Neural cell (in vitro differentiated cells): ENCODE measurements at regions not wholly inside any gene's neighbourhood (a gene's known extent, or its start where the extent isn't known, plus 50 kb on each side); places are given as distances from the start of the nearest gene placed in this dataset.

Experiments used
- EP300 ChIP-seq: fragments of 450-650 bp; conservative IDR thresholded peaks from 2 replicates; pipeline ENCODE4 v1.6.1; 2014; ENCODE audit warnings: antibody characterized with exemption, mild to moderate bottlenecking, moderate library complexity; ENCODE audit not compliant: poor library complexity, severe bottlenecking
- EZH2 ChIP-seq: fragments of 200-600, 300-800 bp; shearing (Covaris generic), sonication (generic); IDR thresholded peaks from 2 replicates; pipeline ENCODE4 v1.6.1; 2014; ENCODE audit warnings: antibody characterized with exemption, low read length, borderline replicate concordance, mild to moderate bottlenecking; ENCODE audit not compliant: insufficient read depth, poor library complexity, severe bottlenecking
- MXI1 ChIP-seq: fragments of 450-650 bp; conservative IDR thresholded peaks from 2 replicates; pipeline ENCODE4 v1.6.1; 2014; ENCODE audit warnings: antibody characterized with exemption, mild to moderate bottlenecking; ENCODE audit not compliant: poor library complexity, severe bottlenecking
- POLR2AphosphoS5 ChIP-seq: IDR thresholded peaks from 2 replicates; pipeline ENCODE4 v1.6.1; 2012
- RAD21 ChIP-seq: fragments of 450-650 bp; conservative IDR thresholded peaks from 2 replicates; pipeline ENCODE4 v1.6.1; 2014; ENCODE audit warnings: antibody characterized with exemption, mild to moderate bottlenecking, moderate library complexity
- SMC3 ChIP-seq: fragments of 450-650 bp; conservative IDR thresholded peaks from 2 replicates; pipeline ENCODE4 v1.6.1; 2014; ENCODE audit warnings: antibody characterized with exemption, mild to moderate bottlenecking, moderate library complexity; ENCODE audit not compliant: poor library complexity
- TAF1 ChIP-seq: IDR thresholded peaks from 2 replicates; pipeline ENCODE4 v1.6.1; 2012; ENCODE audit warnings: low read depth
- TF ChIP-seq, protein P1 (sequence below): fragments of 450-650 bp; IDR thresholded peaks from 2 replicates; pipeline ENCODE4 v1.5.1; 2014; ENCODE audit warnings: antibody characterized with exemption, mild to moderate bottlenecking, moderate library complexity; ENCODE audit not compliant: poor library complexity, severe bottlenecking
- TF ChIP-seq, protein P2 (sequence below): IDR thresholded peaks from 2 replicates; pipeline ENCODE4 v1.6.1; 2012; ENCODE audit warnings: borderline replicate concordance

DNA sequence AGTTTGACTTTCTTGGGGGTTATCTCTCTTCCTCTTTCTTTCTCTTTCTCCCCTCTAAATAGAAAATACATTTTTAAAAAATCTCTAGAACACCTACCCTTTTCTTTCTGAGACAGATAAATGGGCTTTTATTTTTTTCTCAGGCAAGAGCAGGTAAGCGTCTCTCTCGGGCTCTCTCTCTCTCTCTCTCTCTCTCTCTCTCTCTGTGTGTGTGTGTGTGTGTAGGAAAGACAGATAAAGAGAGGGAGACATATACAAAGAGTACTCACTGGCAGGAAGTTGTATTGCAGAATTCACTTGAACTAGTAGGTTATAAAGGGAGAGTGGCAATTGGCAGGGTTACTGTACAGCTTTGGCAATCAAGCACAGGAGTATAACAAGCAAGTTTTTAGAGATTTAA lies 118.1 kb upstream of the LSAMP start:
- TF ChIP-seq RAD21 = no peak
- TF ChIP-seq, protein P1, sequence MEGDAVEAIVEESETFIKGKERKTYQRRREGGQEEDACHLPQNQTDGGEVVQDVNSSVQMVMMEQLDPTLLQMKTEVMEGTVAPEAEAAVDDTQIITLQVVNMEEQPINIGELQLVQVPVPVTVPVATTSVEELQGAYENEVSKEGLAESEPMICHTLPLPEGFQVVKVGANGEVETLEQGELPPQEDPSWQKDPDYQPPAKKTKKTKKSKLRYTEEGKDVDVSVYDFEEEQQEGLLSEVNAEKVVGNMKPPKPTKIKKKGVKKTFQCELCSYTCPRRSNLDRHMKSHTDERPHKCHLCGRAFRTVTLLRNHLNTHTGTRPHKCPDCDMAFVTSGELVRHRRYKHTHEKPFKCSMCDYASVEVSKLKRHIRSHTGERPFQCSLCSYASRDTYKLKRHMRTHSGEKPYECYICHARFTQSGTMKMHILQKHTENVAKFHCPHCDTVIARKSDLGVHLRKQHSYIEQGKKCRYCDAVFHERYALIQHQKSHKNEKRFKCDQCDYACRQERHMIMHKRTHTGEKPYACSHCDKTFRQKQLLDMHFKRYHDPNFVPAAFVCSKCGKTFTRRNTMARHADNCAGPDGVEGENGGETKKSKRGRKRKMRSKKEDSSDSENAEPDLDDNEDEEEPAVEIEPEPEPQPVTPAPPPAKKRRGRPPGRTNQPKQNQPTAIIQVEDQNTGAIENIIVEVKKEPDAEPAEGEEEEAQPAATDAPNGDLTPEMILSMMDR = peak; percentile 11
- no peak for TF ChIP-seq EP300
- no peak for TF ChIP-seq SMC3
- TF ChIP-seq EZH2 = no peak
- TF ChIP-seq, protein P2, sequence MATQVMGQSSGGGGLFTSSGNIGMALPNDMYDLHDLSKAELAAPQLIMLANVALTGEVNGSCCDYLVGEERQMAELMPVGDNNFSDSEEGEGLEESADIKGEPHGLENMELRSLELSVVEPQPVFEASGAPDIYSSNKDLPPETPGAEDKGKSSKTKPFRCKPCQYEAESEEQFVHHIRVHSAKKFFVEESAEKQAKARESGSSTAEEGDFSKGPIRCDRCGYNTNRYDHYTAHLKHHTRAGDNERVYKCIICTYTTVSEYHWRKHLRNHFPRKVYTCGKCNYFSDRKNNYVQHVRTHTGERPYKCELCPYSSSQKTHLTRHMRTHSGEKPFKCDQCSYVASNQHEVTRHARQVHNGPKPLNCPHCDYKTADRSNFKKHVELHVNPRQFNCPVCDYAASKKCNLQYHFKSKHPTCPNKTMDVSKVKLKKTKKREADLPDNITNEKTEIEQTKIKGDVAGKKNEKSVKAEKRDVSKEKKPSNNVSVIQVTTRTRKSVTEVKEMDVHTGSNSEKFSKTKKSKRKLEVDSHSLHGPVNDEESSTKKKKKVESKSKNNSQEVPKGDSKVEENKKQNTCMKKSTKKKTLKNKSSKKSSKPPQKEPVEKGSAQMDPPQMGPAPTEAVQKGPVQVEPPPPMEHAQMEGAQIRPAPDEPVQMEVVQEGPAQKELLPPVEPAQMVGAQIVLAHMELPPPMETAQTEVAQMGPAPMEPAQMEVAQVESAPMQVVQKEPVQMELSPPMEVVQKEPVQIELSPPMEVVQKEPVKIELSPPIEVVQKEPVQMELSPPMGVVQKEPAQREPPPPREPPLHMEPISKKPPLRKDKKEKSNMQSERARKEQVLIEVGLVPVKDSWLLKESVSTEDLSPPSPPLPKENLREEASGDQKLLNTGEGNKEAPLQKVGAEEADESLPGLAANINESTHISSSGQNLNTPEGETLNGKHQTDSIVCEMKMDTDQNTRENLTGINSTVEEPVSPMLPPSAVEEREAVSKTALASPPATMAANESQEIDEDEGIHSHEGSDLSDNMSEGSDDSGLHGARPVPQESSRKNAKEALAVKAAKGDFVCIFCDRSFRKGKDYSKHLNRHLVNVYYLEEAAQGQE = no peak
- TF ChIP-seq MXI1 = no peak
- TF ChIP-seq POLR2AphosphoS5 = no peak
- TF ChIP-seq TAF1 = no peak
